ENCODE measurements at regions not wholly inside any gene's neighbourhood (a gene's known extent, or its start where the extent isn't known, plus 50 kb on each side); places are given as distances from the start of the nearest gene placed in this dataset.

- POLR2A ChIA-PET: no interaction called here
- Histone ChIP-seq H3K27me3 (ENCODE audit: control insufficient read depth in 2 of 2, insufficient read depth in 2 of 2, low read length in 2 of 2) (peaks cover 0 to 10% of the 10 kb centered on the region in 2 experiments; a peak in 2 of 5 replicates), H4K20me1 (replicated peaks; ENCODE audit: control insufficient read depth, insufficient read depth, low read length) (no peaks in the 10 kb centered on the region), H3K79me2 (ENCODE audit: control insufficient read depth, insufficient read depth, low read length) (no peaks in the 10 kb centered on the region), H3K9me1 (ENCODE audit: control insufficient read depth, insufficient read depth, low read length) (no peaks in the 10 kb centered on the region), H3K9me3 (replicated peaks; ENCODE audit: control insufficient read depth, insufficient read depth, low read depth, low read length) (no peaks in the 10 kb centered on the region), H3K36me3 (ENCODE audit: control insufficient read depth, insufficient read depth, low read length) (no peaks in the 10 kb centered on the region), H3K4me2 (ENCODE audit: insufficient read depth, low read length) (no peak overlapping the region), H2AFZ (ENCODE audit: low read depth, low read length) (no peak overlapping the region), H3K9ac (ENCODE audit: insufficient read depth in 1 of 2, low read depth in 2 of 2, low read length in 2 of 2) (no peak overlapping the region), H3K4me3 (no peak overlapping the region), H3K4me1 (replicated peaks in 1 of 2; ENCODE audit: control insufficient read depth in 2 of 2, insufficient read depth in 2 of 2, low read length in 2 of 2) (no peaks in the 10 kb centered on the region), H3K27ac (ENCODE audit: extremely low read depth, low read depth, low read length) (no peak overlapping the region)
- ATAC-seq (no peak), DNase-seq (ENCODE audit: extremely low read depth in 1 of 4, low spot score in 3 of 4) (no peak), FAIRE-seq (no peak)
- TF ChIP-seq STAT5B (CRISPR knock-in tag; IDR thresholded peaks at IDR 0.05): no peak
- peak; percentile 58; the same call in 1 of the 2 replicates for TF ChIP-seq ZNF12 (CRISPR knock-in tag; IDR thresholded peaks at IDR 0.05)
- no peak for TF ChIP-seq HINFP (tag; conservative IDR thresholded peaks at IDR 0.05; ENCODE audit: low read depth)
- no peak for TF ChIP-seq RBM25 (IDR thresholded peaks at IDR 0.05; ENCODE audit: low read depth, low read length, severe bottlenecking)
- TF ChIP-seq FOSL1 (tag; conservative IDR thresholded peaks at IDR 0.05): 0 out of 2 replicates have a peak, but pooled peaks have one; percentile 13
- no peak for TF ChIP-seq SP1 (CRISPR knock-in tag; IDR thresholded peaks at IDR 0.05)
- TF ChIP-seq FOXK2 (conservative IDR thresholded peaks at IDR 0.05 in 1 of 2, IDR thresholded peaks at IDR 0.05 in 1 of 2; ENCODE audit: low read depth in 2 of 2): no peak
- no peak for TF ChIP-seq ZSCAN29 (IDR thresholded peaks at IDR 0.05)
- intact Hi-C loops (cut with micrococcal nuclease) (no loop called here), in situ Hi-C loops (cut with MboI) (no loop called here)
- no TSS peak for BruUV-seq (replicated peaks)
- 0% methylated on average over 1 of the region's 1 CpG for WGBS (ENCODE audit: insufficient coverage, low coverage, missing lambda C conversion rate)
- CTCF ChIA-PET (ENCODE audit: low intra/inter-chr PET ratio): no interaction called here
Observed at GRCh38 chr4:54378461-54378860, 149.4 kb downstream of the PDGFRA start.
